ENCODE measurements at regions not wholly inside any gene's neighbourhood (a gene's known extent, or its start where the extent isn't known, plus 50 kb on each side); places are given as distances from the start of the nearest gene placed in this dataset.

DNA sequence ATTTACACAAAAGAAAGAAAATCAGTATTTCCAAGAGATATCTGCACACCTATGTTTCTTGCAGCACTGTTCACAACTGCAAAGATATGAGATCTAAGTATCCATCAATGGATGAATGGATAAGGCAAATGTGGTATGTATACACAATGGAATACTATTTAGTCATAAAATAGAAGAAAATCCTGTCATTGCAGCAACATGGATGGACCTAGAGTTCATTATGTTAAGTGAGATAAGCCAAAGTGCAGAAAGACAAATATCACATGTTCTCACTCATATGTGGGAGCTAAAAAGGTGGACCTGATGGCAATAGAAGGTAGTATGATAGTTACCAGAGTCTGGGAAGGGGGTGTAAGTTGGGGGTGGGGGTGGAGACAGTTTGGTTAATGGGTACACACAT lies 1171.6 kb downstream of the SORCS1 start:
- no peak for DNase-seq (ENCODE audit: low read depth)
- no peak overlapping the region for H3K4me3 ChIP-seq (ENCODE audit: low read depth, low read length)
- TF ChIP-seq, protein P1, sequence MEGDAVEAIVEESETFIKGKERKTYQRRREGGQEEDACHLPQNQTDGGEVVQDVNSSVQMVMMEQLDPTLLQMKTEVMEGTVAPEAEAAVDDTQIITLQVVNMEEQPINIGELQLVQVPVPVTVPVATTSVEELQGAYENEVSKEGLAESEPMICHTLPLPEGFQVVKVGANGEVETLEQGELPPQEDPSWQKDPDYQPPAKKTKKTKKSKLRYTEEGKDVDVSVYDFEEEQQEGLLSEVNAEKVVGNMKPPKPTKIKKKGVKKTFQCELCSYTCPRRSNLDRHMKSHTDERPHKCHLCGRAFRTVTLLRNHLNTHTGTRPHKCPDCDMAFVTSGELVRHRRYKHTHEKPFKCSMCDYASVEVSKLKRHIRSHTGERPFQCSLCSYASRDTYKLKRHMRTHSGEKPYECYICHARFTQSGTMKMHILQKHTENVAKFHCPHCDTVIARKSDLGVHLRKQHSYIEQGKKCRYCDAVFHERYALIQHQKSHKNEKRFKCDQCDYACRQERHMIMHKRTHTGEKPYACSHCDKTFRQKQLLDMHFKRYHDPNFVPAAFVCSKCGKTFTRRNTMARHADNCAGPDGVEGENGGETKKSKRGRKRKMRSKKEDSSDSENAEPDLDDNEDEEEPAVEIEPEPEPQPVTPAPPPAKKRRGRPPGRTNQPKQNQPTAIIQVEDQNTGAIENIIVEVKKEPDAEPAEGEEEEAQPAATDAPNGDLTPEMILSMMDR (IDR thresholded peaks at IDR 0.05; ENCODE audit: low read depth, low read length, missing control alignments): no peak

DNA sequence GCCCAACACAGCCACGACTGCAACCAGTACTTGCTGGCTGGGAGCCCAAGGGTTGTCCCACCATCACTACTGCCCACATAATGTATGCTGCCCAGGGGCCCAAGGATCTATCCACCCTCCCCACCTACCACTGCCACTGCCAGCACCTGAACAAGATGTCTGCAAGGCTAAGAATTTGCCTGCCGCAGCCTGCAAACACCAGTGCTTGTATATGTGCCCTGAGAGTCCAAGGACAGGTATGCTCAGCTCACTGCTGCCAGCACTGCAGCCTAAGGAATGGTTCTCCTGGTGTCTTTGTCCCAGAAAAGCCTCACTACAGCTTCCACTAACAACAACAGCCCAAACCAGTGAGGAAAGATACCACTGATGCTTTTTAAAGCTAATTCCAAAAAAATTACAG lies 1174.0 kb downstream of the SORCS1 start:
- no peak for DNase-seq (ENCODE audit: low read depth)
- TF ChIP-seq, protein P1 (IDR thresholded peaks at IDR 0.05; ENCODE audit: low read depth, low read length, missing control alignments): no peak
- H3K4me3 ChIP-seq (ENCODE audit: low read depth, low read length): no peak overlapping the region

DNA sequence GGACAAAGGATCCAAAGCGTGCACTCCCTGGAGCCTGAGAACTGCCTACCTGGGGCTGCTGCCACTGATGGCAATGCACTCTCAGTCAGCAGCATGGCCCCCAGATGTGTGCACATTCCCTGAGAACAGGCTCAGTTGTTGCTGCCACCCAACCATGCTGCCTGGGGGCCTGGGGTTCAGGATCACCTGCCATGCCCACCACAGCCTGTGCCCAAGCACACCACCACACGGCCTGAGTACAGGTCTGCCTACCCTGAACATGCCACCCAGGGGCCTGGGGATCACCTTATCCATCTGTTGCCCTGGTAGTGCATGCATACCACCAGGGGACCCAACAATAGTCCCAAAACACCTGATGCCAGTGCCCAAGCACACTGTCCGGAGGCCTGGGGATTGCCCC lies 1174.5 kb downstream of the SORCS1 start:
- TF ChIP-seq, protein P1 (IDR thresholded peaks at IDR 0.05; ENCODE audit: low read depth, low read length, missing control alignments): no peak
- H3K4me3 ChIP-seq (ENCODE audit: low read depth, low read length): no peak overlapping the region
- DNase-seq (ENCODE audit: low read depth): no peak

DNA sequence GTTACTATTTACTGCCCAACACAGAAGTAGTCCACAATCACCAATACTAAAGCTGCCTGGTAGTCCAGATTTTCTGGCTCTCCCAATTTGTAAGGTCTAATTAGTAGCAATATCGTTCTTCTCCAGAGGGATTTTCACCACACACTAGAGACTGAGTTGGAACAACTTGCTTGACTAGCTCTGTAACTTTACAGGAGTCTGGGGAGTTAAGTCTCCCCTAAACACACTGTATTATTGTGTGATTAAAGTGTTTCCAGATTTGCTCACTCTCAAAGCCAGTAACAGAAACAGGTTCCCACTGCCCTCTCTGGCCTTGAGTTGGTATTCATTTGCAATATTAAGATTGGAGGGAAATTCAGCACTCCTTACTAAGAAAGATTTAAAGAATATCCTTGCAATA lies 1175.7 kb downstream of the SORCS1 start:
- DNase-seq (ENCODE audit: low read depth): no peak
- no peak overlapping the region for H3K4me3 ChIP-seq (ENCODE audit: low read depth, low read length)
- TF ChIP-seq, protein P1 (IDR thresholded peaks at IDR 0.05; ENCODE audit: low read depth, low read length, missing control alignments): no peak

DNA sequence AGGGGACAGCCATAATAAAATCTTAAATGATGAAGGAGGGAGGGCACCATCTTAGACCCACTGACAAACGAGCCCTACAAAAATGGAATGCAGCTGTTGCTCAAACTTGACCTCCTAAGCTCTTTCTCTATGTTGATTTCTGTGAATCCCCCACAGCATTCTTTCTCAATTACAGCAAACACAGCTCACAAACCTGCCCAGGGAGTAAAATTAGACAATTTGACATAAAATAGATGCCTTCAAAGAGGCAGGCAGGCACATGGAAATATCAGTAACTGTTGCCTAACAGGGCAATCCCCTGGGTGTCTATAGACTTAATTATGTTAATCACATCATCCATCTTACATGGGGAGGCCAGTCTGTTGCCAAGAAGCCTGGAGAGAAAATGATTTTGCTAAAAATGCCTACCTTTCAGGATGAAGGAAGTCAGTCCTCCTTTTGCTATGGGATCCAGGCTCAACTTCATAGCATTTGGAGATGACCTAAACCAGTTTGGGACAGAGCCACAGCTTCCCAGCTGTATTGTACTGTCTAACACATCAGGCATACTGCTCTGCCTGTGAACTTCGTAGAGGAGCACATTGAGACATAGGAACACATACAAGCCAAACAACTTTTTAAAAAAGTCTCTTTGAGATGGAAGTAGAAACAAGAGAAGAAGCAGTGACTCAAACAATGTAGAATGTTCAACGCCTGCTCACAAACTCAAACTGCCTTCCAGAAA lies 1177.4 kb downstream of the SORCS1 start:
- TF ChIP-seq, protein P1 (IDR thresholded peaks at IDR 0.05; ENCODE audit: low read depth, low read length, missing control alignments): no peak
- H3K4me3 ChIP-seq (ENCODE audit: low read depth, low read length): no peak overlapping the region
- no peak for DNase-seq (ENCODE audit: low read depth)

DNA sequence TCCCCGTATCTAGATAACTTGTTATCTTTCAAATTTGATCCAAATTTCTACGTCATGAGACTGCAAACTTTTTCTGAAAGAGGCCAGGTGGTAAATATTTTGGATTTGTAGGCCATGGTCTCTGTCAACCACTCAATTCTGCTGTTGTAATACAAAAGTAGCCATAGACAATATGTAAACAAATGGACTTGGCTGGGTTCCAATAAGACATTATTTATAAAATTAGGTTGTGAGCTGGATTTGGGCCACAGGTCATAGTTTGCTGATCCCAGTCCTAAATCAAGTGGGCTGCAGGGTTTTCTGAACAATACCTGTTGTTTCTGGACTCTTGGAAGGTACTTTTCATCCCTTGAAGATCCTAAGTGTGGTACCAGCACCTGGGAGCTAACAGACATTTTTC lies 1178.0 kb downstream of the SORCS1 start:
- TF ChIP-seq, protein P1 (IDR thresholded peaks at IDR 0.05; ENCODE audit: low read depth, low read length, missing control alignments): no peak
- no peak for DNase-seq (ENCODE audit: low read depth)
- H3K4me3 ChIP-seq (ENCODE audit: low read depth, low read length): no peak overlapping the region

DNA sequence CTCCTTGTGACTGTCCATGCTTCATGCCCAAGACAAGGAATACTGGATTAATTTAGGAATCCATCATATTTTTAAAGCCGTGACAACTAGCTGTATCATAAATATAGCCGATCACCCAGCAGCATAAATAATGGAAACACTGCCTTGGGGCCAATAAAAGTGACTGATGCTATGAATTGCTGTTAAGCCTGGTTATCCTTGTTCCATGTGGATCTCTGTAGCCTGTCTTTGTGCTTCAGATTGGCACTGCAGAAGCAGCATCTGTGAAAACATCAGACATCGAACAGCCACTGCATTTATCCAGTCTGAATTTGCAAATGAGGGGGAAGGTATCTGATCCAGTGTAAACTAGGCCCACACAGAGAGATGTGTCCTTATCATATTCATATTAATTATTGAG lies 1181.8 kb downstream of the SORCS1 start:
- H3K4me3 ChIP-seq (ENCODE audit: low read depth, low read length): no peak overlapping the region
- TF ChIP-seq, protein P1 (IDR thresholded peaks at IDR 0.05; ENCODE audit: low read depth, low read length, missing control alignments): no peak
- no peak for DNase-seq (ENCODE audit: low read depth)

Data from GM12864 (cell line).